ENCODE measurements at regions not wholly inside any gene's neighbourhood (a gene's known extent, or its start where the extent isn't known, plus 50 kb on each side); places are given as distances from the start of the nearest gene placed in this dataset.

GRCh38 chr18:46392576-46392975, 264.4 kb downstream of the LOXHD1 start:
- no peak for TF ChIP-seq CTCF (IDR thresholded peaks at IDR 0.05 in 4 of 5, conservative IDR thresholded peaks at IDR 0.05 in 1 of 5)
- TF ChIP-seq POLR2A (IDR thresholded peaks at IDR 0.05) = no peak
